ENCODE measurements at regions not wholly inside any gene's neighbourhood (a gene's known extent, or its start where the extent isn't known, plus 50 kb on each side); places are given as distances from the start of the nearest gene placed in this dataset.

DNA sequence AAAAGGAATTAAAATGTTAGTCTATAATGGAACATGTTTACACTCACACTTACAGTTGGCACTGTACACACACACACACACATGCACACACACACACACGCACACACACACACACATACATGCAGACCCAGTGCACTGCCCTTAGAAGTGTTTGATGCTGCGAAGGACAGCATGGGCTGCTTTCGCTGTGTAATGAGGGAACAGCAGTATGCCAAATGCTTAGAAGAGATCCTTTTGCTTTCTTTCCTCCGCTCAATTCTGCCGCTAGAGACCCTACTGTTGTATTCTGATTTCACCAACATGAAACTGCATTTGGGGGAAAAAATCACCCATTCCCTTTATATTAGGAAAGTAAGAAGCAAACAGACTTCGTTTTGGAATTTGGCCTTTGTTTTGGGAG, 217.9 kb downstream of the ENGASE start:
- no peak for DNase-seq
- H3K4me2 ChIP-seq (ENCODE audit: unreplicated experiment), result no peak overlapping the region
- TF ChIP-seq EZH2 (IDR thresholded peaks at IDR 0.05; ENCODE audit: insufficient read depth, poor library complexity, severe bottlenecking) (no peak), EZH2phosphoT487 (IDR thresholded peaks at IDR 0.05; ENCODE audit: insufficient read depth, low read depth) (no peak)
- H3K4me1 ChIP-seq (ENCODE audit: insufficient read depth), result no peaks in the 10 kb centered on the region
- H3K27ac ChIP-seq, result no peak overlapping the region
- H3K4me3 ChIP-seq, result no peak overlapping the region
- H2AFZ ChIP-seq, result no peak overlapping the region
- H3K79me2 ChIP-seq (ENCODE audit: insufficient read depth), result no peaks in the 10 kb centered on the region
- in situ Hi-C loops (cut with MboI), result no loop called here
- H3F3A ChIP-seq (ENCODE audit: insufficient read depth), result no peaks in the 10 kb centered on the region
- H3K36me3 ChIP-seq (ENCODE audit: low read depth), result no peaks in the 10 kb centered on the region
- H3K9me3 ChIP-seq (ENCODE audit: low read depth), result no peaks in the 10 kb centered on the region
- WGBS, 2 experiments (ENCODE audit: low coverage in 1 of 2, low lambda C conversion rate in 2 of 2, missing lambda C conversion rate in 2 of 2), result 45 to 52% methylated on average over 6 of the region's 6 CpGs
- H3K9ac ChIP-seq, result no peak overlapping the region
- peaks cover 3% of the 10 kb centered on the region; the same call in 1 of the 2 replicates for H3K27me3 ChIP-seq (replicated peaks; ENCODE audit: insufficient read depth)
- no peaks in the 10 kb centered on the region for H3K9me2 ChIP-seq (ENCODE audit: insufficient read depth)
- no peaks in the 10 kb centered on the region for H4K20me1 ChIP-seq (ENCODE audit: insufficient read depth)

DNA sequence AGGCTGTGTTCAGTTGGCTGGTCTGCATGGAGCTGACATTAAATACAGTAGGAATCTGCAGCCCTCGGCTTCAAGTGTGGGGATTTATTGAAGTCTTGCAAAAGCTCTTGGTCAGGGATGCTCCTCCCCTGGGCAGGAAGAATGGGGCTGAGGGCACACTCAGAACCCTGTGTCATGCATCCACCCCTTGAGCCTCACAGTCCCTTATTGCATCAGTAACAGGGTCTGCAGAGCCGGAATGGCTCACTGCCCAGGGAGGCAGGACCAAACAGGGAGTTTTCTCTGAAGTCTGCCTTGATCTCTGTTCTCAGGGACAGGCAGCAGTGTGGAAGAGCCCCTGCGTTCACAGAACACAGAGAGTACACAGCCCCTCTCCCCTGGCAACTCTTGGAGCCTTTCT, 216.8 kb downstream of the ENGASE start:
- no peak overlapping the region for H2AFZ ChIP-seq
- no peaks in the 10 kb centered on the region for H4K20me1 ChIP-seq (ENCODE audit: insufficient read depth)
- H3K9ac ChIP-seq, result no peak overlapping the region
- no peaks in the 10 kb centered on the region for H3K4me1 ChIP-seq (ENCODE audit: insufficient read depth)
- DNase-seq, result no peak
- no peak overlapping the region for H3K27ac ChIP-seq
- no peaks in the 10 kb centered on the region for H3K36me3 ChIP-seq (ENCODE audit: low read depth)
- no peaks in the 10 kb centered on the region for H3K9me2 ChIP-seq (ENCODE audit: insufficient read depth)
- TF ChIP-seq EZH2phosphoT487 (IDR thresholded peaks at IDR 0.05; ENCODE audit: insufficient read depth, low read depth), result no peak
- TF ChIP-seq EZH2 (IDR thresholded peaks at IDR 0.05; ENCODE audit: insufficient read depth, poor library complexity, severe bottlenecking), result no peak
- H3K79me2 ChIP-seq (ENCODE audit: insufficient read depth), result no peaks in the 10 kb centered on the region
- no peaks in the 10 kb centered on the region for H3F3A ChIP-seq (ENCODE audit: insufficient read depth)
- H3K4me2 ChIP-seq (ENCODE audit: unreplicated experiment), result no peak overlapping the region
- WGBS, 2 experiments (ENCODE audit: low coverage in 1 of 2, low lambda C conversion rate in 2 of 2, missing lambda C conversion rate in 2 of 2), result 2% methylated on average over 3 of the region's 3 CpGs
- H3K9me3 ChIP-seq (ENCODE audit: low read depth), result no peaks in the 10 kb centered on the region
- in situ Hi-C loops (cut with MboI), result no loop called here
- no peak overlapping the region for H3K4me3 ChIP-seq
- peaks cover 3% of the 10 kb centered on the region; the same call in 1 of the 2 replicates for H3K27me3 ChIP-seq (replicated peaks; ENCODE audit: insufficient read depth)

DNA sequence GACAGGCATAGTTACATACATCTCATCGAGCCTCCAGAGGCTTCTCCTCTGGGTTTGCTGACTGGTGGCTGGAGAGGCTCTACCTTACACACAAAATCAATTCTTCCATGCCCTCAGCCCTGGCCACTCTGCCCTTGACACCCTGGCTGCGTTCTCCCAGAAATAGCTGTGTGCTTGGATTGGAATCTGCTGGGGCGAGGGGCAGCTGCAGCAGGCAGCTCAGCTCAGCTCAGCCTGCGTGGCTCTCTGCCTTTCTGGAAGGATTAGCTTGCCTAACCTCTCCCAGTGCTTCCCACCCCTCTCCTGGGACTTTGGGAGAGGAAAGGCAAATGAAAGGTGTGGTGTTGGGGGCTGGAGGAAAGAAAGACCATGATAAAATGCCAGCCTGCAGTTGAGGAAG, 216.1 kb downstream of the ENGASE start:
- no peaks in the 10 kb centered on the region for H3K79me2 ChIP-seq (ENCODE audit: insufficient read depth)
- H3K27ac ChIP-seq, result no peak overlapping the region
- H3K36me3 ChIP-seq (ENCODE audit: low read depth), result no peaks in the 10 kb centered on the region
- H3K4me2 ChIP-seq (ENCODE audit: unreplicated experiment), result no peak overlapping the region
- in situ Hi-C loops (cut with MboI), result no loop called here
- 8 to 9% methylated on average over 4 of the region's 4 CpGs for WGBS, 2 experiments (ENCODE audit: low coverage in 1 of 2, low lambda C conversion rate in 2 of 2, missing lambda C conversion rate in 2 of 2)
- H3K4me3 ChIP-seq, result no peak overlapping the region
- peaks cover 3% of the 10 kb centered on the region; the same call in 1 of the 2 replicates for H3K27me3 ChIP-seq (replicated peaks; ENCODE audit: insufficient read depth)
- no peak overlapping the region for H3K9ac ChIP-seq
- no peaks in the 10 kb centered on the region for H3K9me3 ChIP-seq (ENCODE audit: low read depth)
- TF ChIP-seq EZH2phosphoT487 (IDR thresholded peaks at IDR 0.05; ENCODE audit: insufficient read depth, low read depth) (no peak), EZH2 (IDR thresholded peaks at IDR 0.05; ENCODE audit: insufficient read depth, poor library complexity, severe bottlenecking) (no peak)
- DNase-seq, result no peak
- no peaks in the 10 kb centered on the region for H3K4me1 ChIP-seq (ENCODE audit: insufficient read depth)
- H2AFZ ChIP-seq, result no peak overlapping the region
- no peaks in the 10 kb centered on the region for H3K9me2 ChIP-seq (ENCODE audit: insufficient read depth)
- H3F3A ChIP-seq (ENCODE audit: insufficient read depth), result no peaks in the 10 kb centered on the region
- H4K20me1 ChIP-seq (ENCODE audit: insufficient read depth), result no peaks in the 10 kb centered on the region

DNA sequence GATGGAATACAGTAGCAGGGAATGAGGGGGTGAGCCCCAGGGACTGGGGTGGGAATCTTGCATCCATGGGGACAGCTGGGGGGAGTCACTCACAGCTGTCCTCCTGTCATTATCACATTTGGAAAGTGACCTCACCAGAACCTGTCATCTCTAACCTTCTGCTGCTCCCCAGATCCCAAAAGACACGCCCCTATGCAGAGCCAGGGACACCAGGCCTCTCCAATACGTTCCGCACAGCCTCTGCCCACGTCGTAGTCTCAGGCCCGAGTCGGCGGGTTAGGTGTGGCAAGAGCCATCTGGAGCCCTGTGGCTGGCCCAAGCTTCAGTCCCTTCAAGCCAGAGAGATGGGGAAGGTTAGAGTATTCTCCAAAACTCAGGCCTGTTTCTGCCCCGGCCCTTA, 214.3 kb downstream of the ENGASE start:
- H4K20me1 ChIP-seq (ENCODE audit: insufficient read depth), result no peaks in the 10 kb centered on the region
- H3K79me2 ChIP-seq (ENCODE audit: insufficient read depth), result no peaks in the 10 kb centered on the region
- H3K36me3 ChIP-seq (ENCODE audit: low read depth), result no peaks in the 10 kb centered on the region
- H3K9me3 ChIP-seq (ENCODE audit: low read depth), result no peaks in the 10 kb centered on the region
- H3K4me3 ChIP-seq, result no peak overlapping the region
- 28 to 35% methylated on average over 9 of the region's 9 CpGs for WGBS, 2 experiments (ENCODE audit: low coverage in 1 of 2, low lambda C conversion rate in 2 of 2, missing lambda C conversion rate in 2 of 2)
- no peak overlapping the region for H3K4me2 ChIP-seq (ENCODE audit: unreplicated experiment)
- DNase-seq, result no peak
- H3K9ac ChIP-seq, result no peak overlapping the region
- in situ Hi-C loops (cut with MboI), result no loop called here
- H3K27ac ChIP-seq, result no peak overlapping the region
- H2AFZ ChIP-seq, result no peak overlapping the region
- H3K4me1 ChIP-seq (ENCODE audit: insufficient read depth), result no peaks in the 10 kb centered on the region
- no peak for TF ChIP-seq EZH2 (IDR thresholded peaks at IDR 0.05; ENCODE audit: insufficient read depth, poor library complexity, severe bottlenecking)
- no peak for TF ChIP-seq EZH2phosphoT487 (IDR thresholded peaks at IDR 0.05; ENCODE audit: insufficient read depth, low read depth)
- H3F3A ChIP-seq (ENCODE audit: insufficient read depth), result no peaks in the 10 kb centered on the region
- H3K9me2 ChIP-seq (ENCODE audit: insufficient read depth), result no peaks in the 10 kb centered on the region
- peaks cover 12% of the 10 kb centered on the region for H3K27me3 ChIP-seq (replicated peaks; ENCODE audit: insufficient read depth)

DNA sequence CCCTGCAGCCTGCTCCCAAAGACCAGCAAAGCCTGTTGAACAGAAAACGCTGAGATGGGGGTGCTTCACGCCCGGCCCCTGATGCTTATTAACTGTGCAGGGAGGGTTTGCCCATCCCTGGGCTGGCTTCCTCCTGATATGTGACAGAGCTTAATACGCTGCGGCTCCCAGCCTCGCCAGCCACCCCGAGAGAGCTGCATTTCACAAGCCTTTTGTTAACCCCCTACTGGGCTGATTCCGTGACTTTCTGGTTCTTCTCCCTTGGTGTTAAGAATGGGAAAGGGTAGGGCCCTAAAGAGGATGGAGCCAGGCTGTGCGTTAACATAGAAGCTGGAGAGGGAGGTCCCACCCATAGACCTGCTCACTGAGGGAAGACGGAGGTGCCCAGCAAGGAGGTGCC, 211.8 kb downstream of the ENGASE start:
- no peaks in the 10 kb centered on the region for H3F3A ChIP-seq (ENCODE audit: insufficient read depth)
- H3K27ac ChIP-seq, result no peak overlapping the region
- no peak overlapping the region for H2AFZ ChIP-seq
- H3K79me2 ChIP-seq (ENCODE audit: insufficient read depth), result no peaks in the 10 kb centered on the region
- 2% methylated on average over 10 of the region's 10 CpGs for WGBS, 2 experiments (ENCODE audit: low coverage in 1 of 2, low lambda C conversion rate in 2 of 2, missing lambda C conversion rate in 2 of 2)
- peaks cover 12% of the 10 kb centered on the region for H3K27me3 ChIP-seq (replicated peaks; ENCODE audit: insufficient read depth)
- H3K4me2 ChIP-seq (ENCODE audit: unreplicated experiment), result no peak overlapping the region
- no peak overlapping the region for H3K4me3 ChIP-seq
- H3K9me3 ChIP-seq (ENCODE audit: low read depth), result no peaks in the 10 kb centered on the region
- no peak overlapping the region for H3K9ac ChIP-seq
- no peaks in the 10 kb centered on the region for H3K9me2 ChIP-seq (ENCODE audit: insufficient read depth)
- no peaks in the 10 kb centered on the region for H4K20me1 ChIP-seq (ENCODE audit: insufficient read depth)
- TF ChIP-seq EZH2 (IDR thresholded peaks at IDR 0.05; ENCODE audit: insufficient read depth, poor library complexity, severe bottlenecking) (no peak), EZH2phosphoT487 (IDR thresholded peaks at IDR 0.05; ENCODE audit: insufficient read depth, low read depth) (no peak)
- no peaks in the 10 kb centered on the region for H3K4me1 ChIP-seq (ENCODE audit: insufficient read depth)
- H3K36me3 ChIP-seq (ENCODE audit: low read depth), result no peaks in the 10 kb centered on the region
- no peak for DNase-seq
- in situ Hi-C loops (cut with MboI), result no loop called here

Data from GM23248 (cell line).